Astrocyte of the spinal cord (primary cell): ENCODE measurements at regions not wholly inside any gene's neighbourhood (a gene's known extent, or its start where the extent isn't known, plus 50 kb on each side); places are given as distances from the start of the nearest gene placed in this dataset.
"Not testable (repeated sequence)": the region's sequence is repeated elsewhere in the genome, so short reads cannot be mapped to it uniquely, and the experiment has no call there.

Experiments used
- DNase-seq: peaks from one replicate; pipeline ENCODE4 v3.0.0; 2011; ENCODE audit warnings: low read depth, low spot score
- H3K4me3 ChIP-seq: 2 replicates; pipeline ENCODE4 v1.5.1; 2011; ENCODE audit warnings: low read depth, mild to moderate bottlenecking, low read length, moderate library complexity
- CTCF ChIP-seq: IDR thresholded peaks from 2 replicates; pipeline ENCODE4 v1.5.1; 2012; ENCODE audit warnings: low read depth, mild to moderate bottlenecking, low read length, inconsistent platforms
- in situ Hi-C: cut with HindIII; loops from 2 replicates; pipeline ENCODE4 v1.10.0; 2017; ENCODE audit warnings: low sequenced_read_pairs

- in situ Hi-C loops: no loop called here
- peak; percentile 2 for DNase-seq
- no peak overlapping the region for H3K4me3 ChIP-seq
- no peak for TF ChIP-seq CTCF
Measured at GRCh38 chr6:118706702-118707101, 55.3 kb upstream of the CEP85L start.

- peak; percentile 52 for DNase-seq
- in situ Hi-C loops: no loop called here
- peak overlapping the region; percentile 20 for H3K4me3 ChIP-seq
- TF ChIP-seq CTCF: no peak
Measured at GRCh38 chr6:118705544-118706491, 54.4 kb upstream of the CEP85L start.

GRCh38 chr6:118704915-118705314 lies 53.5 kb upstream of the CEP85L start:
- no peak for TF ChIP-seq CTCF
- no peak overlapping the region for H3K4me3 ChIP-seq
- DNase-seq: peak; percentile 43
- in situ Hi-C loops: no loop called here

- H3K4me3 ChIP-seq, DNase-seq, in situ Hi-C loops: not testable (repeated sequence)
Measured at GRCh38 chr6:118701260-118701659, 49.9 kb upstream of the CEP85L start.
